ENCODE measurements at regions not wholly inside any gene's neighbourhood (a gene's known extent, or its start where the extent isn't known, plus 50 kb on each side); places are given as distances from the start of the nearest gene placed in this dataset.

GRCh38 chr1:104295511-104295910 lies 545.8 kb downstream of the AMY1C start:
- no peak overlapping the region for H3K9ac ChIP-seq (ENCODE audit: low read depth, low read length)
- no peak overlapping the region for H2AFZ ChIP-seq (ENCODE audit: low read depth, low read length)
- no peak overlapping the region for H3K4me2 ChIP-seq (ENCODE audit: insufficient read depth, low read length)
- no peaks in the 10 kb centered on the region for H4K20me1 ChIP-seq (ENCODE audit: insufficient read depth, low read length)
- H3K79me2 ChIP-seq (ENCODE audit: insufficient read depth, low read length) = no peaks in the 10 kb centered on the region
- H3K9me3 ChIP-seq (ENCODE audit: insufficient read depth, low read length, severe bottlenecking) = no peaks in the 10 kb centered on the region
- no peak overlapping the region for H3K4me3 ChIP-seq (ENCODE audit: low read depth in 1 of 2, low read length in 2 of 2)
- ATAC-seq (ENCODE audit: insufficient read depth, low read depth) (no peak), DNase-seq (no peak)
- H3K4me1 ChIP-seq (ENCODE audit: insufficient read depth, low read length) = no peaks in the 10 kb centered on the region
- no peak for TF ChIP-seq EZH2 (IDR thresholded peaks at IDR 0.05; ENCODE audit: borderline replicate concordance, low read depth, low read length, severe bottlenecking)
- TF ChIP-seq CTCF (IDR thresholded peaks at IDR 0.05; ENCODE audit: borderline replicate concordance, extremely low read depth, low read length, poor library complexity, severe bottlenecking) = no peak
- no peaks in the 10 kb centered on the region for H3K27me3 ChIP-seq (ENCODE audit: insufficient read depth, low read length, poor library complexity)
- no peaks in the 10 kb centered on the region for H3K36me3 ChIP-seq (ENCODE audit: insufficient read depth, low read length)
- H3K27ac ChIP-seq (ENCODE audit: low read length) = no peak overlapping the region

GRCh38 chr1:104309673-104310072 lies 560.0 kb downstream of the AMY1C start:
- H3K9ac ChIP-seq (ENCODE audit: low read depth, low read length) = no peak overlapping the region
- H3K36me3 ChIP-seq (ENCODE audit: insufficient read depth, low read length) = no peaks in the 10 kb centered on the region
- no peaks in the 10 kb centered on the region for H4K20me1 ChIP-seq (ENCODE audit: insufficient read depth, low read length)
- H2AFZ ChIP-seq (ENCODE audit: low read depth, low read length) = no peak overlapping the region
- no peak overlapping the region for H3K4me2 ChIP-seq (ENCODE audit: insufficient read depth, low read length)
- no peak overlapping the region for H3K27ac ChIP-seq (ENCODE audit: low read length)
- H3K79me2 ChIP-seq (ENCODE audit: insufficient read depth, low read length) = no peaks in the 10 kb centered on the region
- no peaks in the 10 kb centered on the region for H3K4me1 ChIP-seq (ENCODE audit: insufficient read depth, low read length)
- no peaks in the 10 kb centered on the region for H3K27me3 ChIP-seq (ENCODE audit: insufficient read depth, low read length, poor library complexity)
- H3K4me3 ChIP-seq (ENCODE audit: low read depth in 1 of 2, low read length in 2 of 2) = no peak overlapping the region
- DNase-seq (no peak), ATAC-seq (ENCODE audit: insufficient read depth, low read depth) (no peak)
- no peaks in the 10 kb centered on the region for H3K9me3 ChIP-seq (ENCODE audit: insufficient read depth, low read length, severe bottlenecking)
- no peak for TF ChIP-seq CTCF (IDR thresholded peaks at IDR 0.05; ENCODE audit: borderline replicate concordance, extremely low read depth, low read length, poor library complexity, severe bottlenecking)
- no peak for TF ChIP-seq EZH2 (IDR thresholded peaks at IDR 0.05; ENCODE audit: borderline replicate concordance, low read depth, low read length, severe bottlenecking)

- no peak overlapping the region for H3K27ac ChIP-seq (ENCODE audit: low read length)
- ATAC-seq (ENCODE audit: insufficient read depth, low read depth) (no peak), DNase-seq (no peak)
- no peaks in the 10 kb centered on the region for H3K79me2 ChIP-seq (ENCODE audit: insufficient read depth, low read length)
- H4K20me1 ChIP-seq (ENCODE audit: insufficient read depth, low read length) = no peaks in the 10 kb centered on the region
- H3K4me3 ChIP-seq (ENCODE audit: low read depth in 1 of 2, low read length in 2 of 2) = no peak overlapping the region
- TF ChIP-seq EZH2 (IDR thresholded peaks at IDR 0.05; ENCODE audit: borderline replicate concordance, low read depth, low read length, severe bottlenecking) (no peak), CTCF (IDR thresholded peaks at IDR 0.05; ENCODE audit: borderline replicate concordance, extremely low read depth, low read length, poor library complexity, severe bottlenecking) (no peak)
- H3K36me3 ChIP-seq (ENCODE audit: insufficient read depth, low read length) = no peaks in the 10 kb centered on the region
- H3K9me3 ChIP-seq (ENCODE audit: insufficient read depth, low read length, severe bottlenecking) = no peaks in the 10 kb centered on the region
- H2AFZ ChIP-seq (ENCODE audit: low read depth, low read length) = no peak overlapping the region
- no peak overlapping the region for H3K4me2 ChIP-seq (ENCODE audit: insufficient read depth, low read length)
- no peaks in the 10 kb centered on the region for H3K4me1 ChIP-seq (ENCODE audit: insufficient read depth, low read length)
- no peak overlapping the region for H3K9ac ChIP-seq (ENCODE audit: low read depth, low read length)
- no peaks in the 10 kb centered on the region for H3K27me3 ChIP-seq (ENCODE audit: insufficient read depth, low read length, poor library complexity)
Measured at GRCh38 chr1:104315823-104316222, 566.1 kb downstream of the AMY1C start.

GRCh38 chr1:104322131-104322530 lies 572.4 kb downstream of the AMY1C start:
- ATAC-seq (ENCODE audit: insufficient read depth, low read depth) = no peak
- Histone ChIP-seq H2AFZ (ENCODE audit: low read depth, low read length) (no peak overlapping the region), H3K4me3 (ENCODE audit: low read depth in 1 of 2, low read length in 2 of 2) (no peak overlapping the region), H4K20me1 (ENCODE audit: insufficient read depth, low read length) (no peaks in the 10 kb centered on the region), H3K79me2 (ENCODE audit: insufficient read depth, low read length) (no peaks in the 10 kb centered on the region), H3K27me3 (ENCODE audit: insufficient read depth, low read length, poor library complexity) (no peaks in the 10 kb centered on the region), H3K4me2 (ENCODE audit: insufficient read depth, low read length) (no peak overlapping the region), H3K9ac (ENCODE audit: low read depth, low read length) (no peak overlapping the region), H3K36me3 (ENCODE audit: insufficient read depth, low read length) (no peaks in the 10 kb centered on the region), H3K9me3 (ENCODE audit: insufficient read depth, low read length, severe bottlenecking) (no peaks in the 10 kb centered on the region), H3K27ac (ENCODE audit: low read length) (no peak overlapping the region), H3K4me1 (ENCODE audit: insufficient read depth, low read length) (no peaks in the 10 kb centered on the region)
- TF ChIP-seq CTCF (IDR thresholded peaks at IDR 0.05; ENCODE audit: borderline replicate concordance, extremely low read depth, low read length, poor library complexity, severe bottlenecking) (no peak), EZH2 (IDR thresholded peaks at IDR 0.05; ENCODE audit: borderline replicate concordance, low read depth, low read length, severe bottlenecking) (no peak)
- no peak for DNase-seq
